Cardiac muscle cell (in vitro differentiated cells and primary cell): ENCODE measurements at regions not wholly inside any gene's neighbourhood (a gene's known extent, or its start where the extent isn't known, plus 50 kb on each side); places are given as distances from the start of the nearest gene placed in this dataset.

Source experiments
- DNase-seq, 2 donors: peaks; one replicate each; pipeline versions ENCODE4 v3.0.0 to v3.0.0-alpha.2; 2010 to 2017; ENCODE audit warnings: low read depth in 1 of 2, low spot score in 1 of 2
- H3K27ac ChIP-seq: fragments of 200-600 bp; sonication (generic); 2 replicates; pipeline ENCODE4 v1.5.1; 2016
- H3K27me3 ChIP-seq: fragments of 200-600 bp; sonication (generic); 2 replicates; pipeline ENCODE4 v1.6.0; 2016; ENCODE audit warnings: control low read depth
- H3K36me3 ChIP-seq: fragments of 200-600 bp; sonication (generic); 2 replicates; pipeline ENCODE4 v1.5.1; 2016; ENCODE audit warnings: control low read depth
- H3K4me1 ChIP-seq: fragments of 200-600 bp; sonication (generic); 2 replicates; pipeline ENCODE4 v1.8.1; 2017; ENCODE audit warnings: low read depth, mild to moderate bottlenecking, mixed run types
- H3K4me3 ChIP-seq: fragments of 200-600 bp; sonication (generic); 2 replicates; pipeline ENCODE4 v1.5.1; 2016; ENCODE audit warnings: mild to moderate bottlenecking
- H3K9me3 ChIP-seq: fragments of 200-600 bp; sonication (generic); 2 replicates; pipeline ENCODE4 v1.5.1; 2017; ENCODE audit warnings: low read depth, mild to moderate bottlenecking, control low read depth
- CTCF ChIP-seq: IDR thresholded peaks from 2 replicates; pipeline ENCODE4 v1.5.1; 2012; ENCODE audit warnings: low read depth, mild to moderate bottlenecking, low read length

GRCh38 chr2:22900674-22901073, 484.3 kb upstream of the KLHL29 start:
- Histone ChIP-seq H3K9me3 (no peaks in the 10 kb centered on the region), H3K27me3 (no peaks in the 10 kb centered on the region), H3K36me3 (no peaks in the 10 kb centered on the region), H3K27ac (no peak overlapping the region), H3K4me3 (no peak overlapping the region), H3K4me1 (no peaks in the 10 kb centered on the region)
- no peak for DNase-seq
- no peak for TF ChIP-seq CTCF

- DNase-seq, result no peak
- Histone ChIP-seq H3K27me3 (no peaks in the 10 kb centered on the region), H3K4me1 (no peaks in the 10 kb centered on the region), H3K4me3 (no peak overlapping the region), H3K36me3 (no peaks in the 10 kb centered on the region), H3K9me3 (no peaks in the 10 kb centered on the region), H3K27ac (no peak overlapping the region)
- TF ChIP-seq CTCF, result no peak
Observed at GRCh38 chr2:22901471-22902179, 483.4 kb upstream of the KLHL29 start.

GRCh38 chr2:22902180-22902550, 482.8 kb upstream of the KLHL29 start:
- H3K4me1 ChIP-seq, result no peaks in the 10 kb centered on the region
- no peak overlapping the region for H3K4me3 ChIP-seq
- H3K27ac ChIP-seq, result no peak overlapping the region
- no peak for DNase-seq
- no peak for TF ChIP-seq CTCF
- no peaks in the 10 kb centered on the region for H3K36me3 ChIP-seq
- no peaks in the 10 kb centered on the region for H3K27me3 ChIP-seq
- H3K9me3 ChIP-seq, result no peaks in the 10 kb centered on the region

GRCh38 chr2:22902662-22903165, 482.3 kb upstream of the KLHL29 start:
- TF ChIP-seq CTCF, result no peak
- H3K27ac ChIP-seq, result no peak overlapping the region
- no peaks in the 10 kb centered on the region for H3K36me3 ChIP-seq
- H3K4me1 ChIP-seq, result no peaks in the 10 kb centered on the region
- no peaks in the 10 kb centered on the region for H3K9me3 ChIP-seq
- no peak for DNase-seq
- no peaks in the 10 kb centered on the region for H3K27me3 ChIP-seq
- no peak overlapping the region for H3K4me3 ChIP-seq

GRCh38 chr2:22903616-22904015, 481.4 kb upstream of the KLHL29 start:
- no peak for DNase-seq
- H3K4me1 ChIP-seq, result no peaks in the 10 kb centered on the region
- no peak for TF ChIP-seq CTCF

More at GRCh38 chr2:22903616-22904015, 481.4 kb upstream of the KLHL29 start:
- no peak overlapping the region for H3K4me3 ChIP-seq
- no peaks in the 10 kb centered on the region for H3K27me3 ChIP-seq
- H3K27ac ChIP-seq, result no peak overlapping the region
- H3K36me3 ChIP-seq, result no peaks in the 10 kb centered on the region
- no peaks in the 10 kb centered on the region for H3K9me3 ChIP-seq
